ENCODE measurements at regions not wholly inside any gene's neighbourhood (a gene's known extent, or its start where the extent isn't known, plus 50 kb on each side); places are given as distances from the start of the nearest gene placed in this dataset.
"Not testable (repeated sequence)": the region's sequence is repeated elsewhere in the genome, so short reads cannot be mapped to it uniquely, and the experiment has no call there.

GRCh38 chr2:67777836-67778429 lies 284.9 kb downstream of the C1D start:
- TF ChIP-seq, protein P1, sequence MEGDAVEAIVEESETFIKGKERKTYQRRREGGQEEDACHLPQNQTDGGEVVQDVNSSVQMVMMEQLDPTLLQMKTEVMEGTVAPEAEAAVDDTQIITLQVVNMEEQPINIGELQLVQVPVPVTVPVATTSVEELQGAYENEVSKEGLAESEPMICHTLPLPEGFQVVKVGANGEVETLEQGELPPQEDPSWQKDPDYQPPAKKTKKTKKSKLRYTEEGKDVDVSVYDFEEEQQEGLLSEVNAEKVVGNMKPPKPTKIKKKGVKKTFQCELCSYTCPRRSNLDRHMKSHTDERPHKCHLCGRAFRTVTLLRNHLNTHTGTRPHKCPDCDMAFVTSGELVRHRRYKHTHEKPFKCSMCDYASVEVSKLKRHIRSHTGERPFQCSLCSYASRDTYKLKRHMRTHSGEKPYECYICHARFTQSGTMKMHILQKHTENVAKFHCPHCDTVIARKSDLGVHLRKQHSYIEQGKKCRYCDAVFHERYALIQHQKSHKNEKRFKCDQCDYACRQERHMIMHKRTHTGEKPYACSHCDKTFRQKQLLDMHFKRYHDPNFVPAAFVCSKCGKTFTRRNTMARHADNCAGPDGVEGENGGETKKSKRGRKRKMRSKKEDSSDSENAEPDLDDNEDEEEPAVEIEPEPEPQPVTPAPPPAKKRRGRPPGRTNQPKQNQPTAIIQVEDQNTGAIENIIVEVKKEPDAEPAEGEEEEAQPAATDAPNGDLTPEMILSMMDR (conservative IDR thresholded peaks at IDR 0.05) = no peak
- H3K27ac ChIP-seq = no peak overlapping the region

DNA sequence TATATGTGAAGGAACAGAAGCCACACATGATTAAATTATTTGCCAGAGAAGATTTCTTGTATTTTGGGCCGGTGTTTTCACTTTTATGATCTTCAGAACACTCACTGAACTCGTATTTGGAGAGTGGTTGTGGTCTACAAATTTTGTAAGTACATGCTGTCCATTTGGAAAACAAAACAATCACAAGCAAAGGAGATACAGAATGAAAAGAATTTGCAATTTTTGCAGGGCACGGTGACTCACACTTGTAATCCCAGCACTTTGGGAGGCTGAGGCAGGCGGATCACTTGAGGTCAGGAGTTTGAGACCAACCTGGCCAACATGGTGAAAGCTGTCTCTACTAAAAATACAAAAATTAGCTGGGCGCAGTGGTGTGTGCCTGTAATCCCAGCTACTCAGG lies 282.0 kb downstream of the C1D start:
- H3K27ac ChIP-seq = not testable (repeated sequence)

DNA sequence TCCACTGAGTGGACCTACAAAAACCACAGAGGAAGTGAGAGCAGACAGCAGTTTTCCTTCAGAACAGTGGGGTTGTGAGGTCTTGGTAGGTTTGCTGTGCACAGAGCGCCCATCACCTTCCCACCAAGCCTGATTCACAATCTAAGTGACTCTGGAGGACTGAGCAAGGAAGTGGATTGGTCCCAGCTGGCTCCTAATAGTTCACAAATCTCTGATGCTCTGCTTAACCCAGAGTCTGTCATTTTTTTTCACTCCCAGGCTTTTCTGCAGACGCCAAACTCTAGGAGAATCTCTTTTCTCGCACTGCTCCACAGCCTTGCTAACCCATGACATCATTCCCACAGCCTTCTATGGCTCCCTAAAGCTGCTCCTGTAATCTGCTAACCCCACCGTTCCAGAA lies 280.4 kb downstream of the C1D start:
- no peak overlapping the region for H3K27ac ChIP-seq
- TF ChIP-seq, protein P1 (conservative IDR thresholded peaks at IDR 0.05) = no peak

GRCh38 chr2:67783026-67783425 lies 279.8 kb downstream of the C1D start:
- H3K27ac ChIP-seq = no peak overlapping the region
- TF ChIP-seq, protein P1 (conservative IDR thresholded peaks at IDR 0.05) = no peak

DNA sequence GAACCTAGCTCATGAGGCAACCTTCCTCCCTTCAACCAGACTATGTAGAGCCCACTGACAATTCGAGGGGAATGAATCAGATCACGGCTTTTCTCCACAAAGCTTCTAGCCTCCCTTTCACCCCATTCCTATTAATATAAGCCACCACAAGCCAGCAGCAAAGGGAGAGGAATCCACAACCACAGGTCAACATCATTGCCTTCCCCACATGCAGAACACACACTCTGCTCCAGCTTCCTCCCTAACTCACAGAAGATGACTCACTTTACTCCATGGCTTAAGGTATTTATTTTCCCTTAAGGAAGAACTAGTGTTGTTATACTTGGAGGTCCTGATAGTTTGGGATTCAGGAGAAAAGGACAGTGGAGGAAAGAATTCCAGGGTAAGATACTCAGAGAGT lies 272.2 kb downstream of the C1D start:
- no peak overlapping the region for H3K27ac ChIP-seq
- TF ChIP-seq, protein P1 (conservative IDR thresholded peaks at IDR 0.05) = no peak

GRCh38 chr2:67792191-67792590 lies 270.6 kb downstream of the C1D start:
- TF ChIP-seq, protein P1 (conservative IDR thresholded peaks at IDR 0.05) = no peak
- H3K27ac ChIP-seq = no peak overlapping the region

DNA sequence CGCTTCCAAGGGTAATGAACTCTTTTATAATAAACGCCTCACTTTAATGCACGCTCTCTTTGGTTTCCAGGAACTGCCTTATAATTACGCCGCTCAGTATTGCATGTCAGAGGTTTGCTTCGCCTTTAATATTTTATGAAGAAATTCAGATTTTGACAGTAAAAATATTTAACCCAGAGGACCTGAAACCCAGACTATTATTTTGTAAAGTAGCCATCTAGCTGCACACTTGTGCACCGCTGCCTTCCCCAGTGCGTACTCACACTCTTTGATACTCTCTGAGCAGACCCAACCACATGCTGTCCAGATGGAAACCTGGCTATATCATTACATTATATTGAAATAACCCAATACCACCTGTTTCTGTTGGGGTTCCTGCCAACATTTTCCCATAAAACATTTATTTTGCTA lies 270.1 kb downstream of the C1D start:
- TF ChIP-seq, protein P1 (conservative IDR thresholded peaks at IDR 0.05) = no peak
- H3K27ac ChIP-seq = no peak overlapping the region

- TF ChIP-seq, protein P1 (conservative IDR thresholded peaks at IDR 0.05) = no peak
- H3K27ac ChIP-seq = no peak overlapping the region
Measured at GRCh38 chr2:67797801-67798540, 264.8 kb downstream of the C1D start.
